MCF 10A (cell line): ENCODE measurements at regions not wholly inside any gene's neighbourhood (a gene's known extent, or its start where the extent isn't known, plus 50 kb on each side); places are given as distances from the start of the nearest gene placed in this dataset.

Experiments
- BruUV-seq: library from RNA; stranded (reverse); fragments of 400-500 nt; replicated peaks from 2 replicates; lab custom pipeline; 2021; lab: Mats Ljungman, UMichigan
- CTCF ChIA-PET: fragments of 300-600 bp; sonication (Branson Sonifier 250); formaldehyde crosslinking; extraction: SDS; loops from one replicate; lab custom pipeline; 2021; ENCODE audit warnings: antibody characterized with exemption, inconsistent platforms; lab: Yijun Ruan, JAX
- POLR2A ChIA-PET: fragments of 300-600, 350-650 bp; sonication (Branson Sonifier 250); formaldehyde crosslinking; extraction: SDS; loops from one replicate; lab custom pipeline; 2020; ENCODE audit warnings: antibody characterized with exemption, inconsistent platforms; lab: Yijun Ruan, JAX
- DNase-seq: peaks from one replicate; pipeline ENCODE4 v3.0.0-alpha.2; 2018; ENCODE audit not compliant: unreplicated experiment
- H3K27ac Mint-ChIP-seq: one replicate; pipeline ENCODE4 v1.8.0; 2022; ENCODE audit warnings: mild to moderate bottlenecking, low read depth, mixed read lengths; ENCODE audit not compliant: unreplicated experiment
- H3K27me3 Mint-ChIP-seq: one replicate; pipeline ENCODE4 v1.8.0; 2022; ENCODE audit warnings: mixed read lengths; ENCODE audit not compliant: insufficient read depth, unreplicated experiment
- H3K36me3 Mint-ChIP-seq: one replicate; pipeline ENCODE4 v1.8.0; 2022; ENCODE audit warnings: mild to moderate bottlenecking, moderate library complexity, mixed read lengths; ENCODE audit not compliant: insufficient read depth, unreplicated experiment
- H3K4me1 Mint-ChIP-seq: one replicate; pipeline ENCODE4 v1.8.0; 2022; ENCODE audit warnings: mixed read lengths; ENCODE audit not compliant: insufficient read depth, unreplicated experiment
- H3K4me3 Mint-ChIP-seq: one replicate; pipeline ENCODE4 v1.8.0; 2022; ENCODE audit warnings: mild to moderate bottlenecking, moderate library complexity, mixed read lengths; ENCODE audit not compliant: unreplicated experiment
- H3K9me3 Mint-ChIP-seq: one replicate; pipeline ENCODE4 v1.8.0; 2022; ENCODE audit warnings: mixed read lengths; ENCODE audit not compliant: unreplicated experiment
- CTCF ChIP-seq: fragments of 200-600 bp; IDR thresholded peaks from one replicate; pipeline ENCODE4 v1.8.0; 2022; ENCODE audit warnings: antibody characterized with exemption, mild to moderate bottlenecking; ENCODE audit not compliant: unreplicated experiment
- intact Hi-C: fragments of 100-400 bp; cut with micrococcal nuclease; formaldehyde crosslinking; loops from 2 replicates; pipeline ENCODE4 v1.14.1; 2022

- Mint-ChIP-seq H3K4me1 (peaks cover 15% of the 10 kb centered on the region), H3K9me3 (peaks cover 13% of the 10 kb centered on the region), H3K27me3 (no peaks in the 10 kb centered on the region), H3K27ac (peak overlapping the region; percentile 7), H3K4me3 (no peak overlapping the region), H3K36me3 (no peaks in the 10 kb centered on the region)
- CTCF ChIA-PET: interaction anchor here (0.6 to 0.7 kb wide), 2 partner anchors 42 to 47 kb away, joined by 3 to 4 read pairs; no protein-coding TSS in a partner anchor
- TF ChIP-seq CTCF: no peak
- no peak for DNase-seq
- intact Hi-C loops: no loop called here
- BruUV-seq: no TSS peak
- POLR2A ChIA-PET: interaction anchor here (0.6 kb wide), 1 partner anchor 126 kb away, joined by 3 read pairs; no protein-coding TSS in a partner anchor
These were observed 474.9 kb upstream of the MC4R start for GRCh38 chr18:60847517-60847916.

- POLR2A ChIA-PET: interaction anchor here (2.0 kb wide), 1 partner anchor 9 kb away, joined by 10 read pairs; no protein-coding TSS in a partner anchor
- H3K4me1 Mint-ChIP-seq: peaks cover 12% of the 10 kb centered on the region
- no peak for TF ChIP-seq CTCF
These were observed 471.7 kb upstream of the CDH20 start for GRCh38 chr18:60861575-60861974.

GRCh38 chr18:60862988-60863387 lies 470.2 kb upstream of the CDH20 start:
- H3K9me3 Mint-ChIP-seq: no peaks in the 10 kb centered on the region
- no peak overlapping the region for H3K4me3 Mint-ChIP-seq
- no peak for TF ChIP-seq CTCF
- no peak overlapping the region for H3K27ac Mint-ChIP-seq
- no TSS peak for BruUV-seq
- ChIA-PET POLR2A (interaction anchor here (0.5 to 0.9 kb wide), 2 partner anchors 115 to 1420 kb away, joined by 3 read pairs; no protein-coding TSS in a partner anchor), CTCF (interaction anchor here (0.6 kb wide), 1 partner anchor 320 kb away, joined by 3 read pairs; no protein-coding TSS in a partner anchor)
- no peaks in the 10 kb centered on the region for H3K36me3 Mint-ChIP-seq
- DNase-seq: no peak
- H3K27me3 Mint-ChIP-seq: no peaks in the 10 kb centered on the region
- intact Hi-C loops: no loop called here
- peaks cover 12% of the 10 kb centered on the region for H3K4me1 Mint-ChIP-seq

More at GRCh38 chr18:60861575-60861974, 471.7 kb upstream of the CDH20 start:
- CTCF ChIA-PET: interaction anchor here (0.7 kb wide), 1 partner anchor 51 kb away, joined by 3 read pairs; no protein-coding TSS in a partner anchor
- Mint-ChIP-seq H3K27me3 (no peaks in the 10 kb centered on the region), H3K4me3 (no peak overlapping the region), H3K36me3 (no peaks in the 10 kb centered on the region), H3K27ac (no peak overlapping the region), H3K9me3 (no peaks in the 10 kb centered on the region)
- peak; percentile 24 for DNase-seq
- BruUV-seq: no TSS peak
- intact Hi-C loops: no loop called here

GRCh38 chr18:60865801-60866200 lies 467.4 kb upstream of the CDH20 start:
- DNase-seq: peak; percentile 23
- Mint-ChIP-seq H3K4me3 (no peak overlapping the region), H3K9me3 (no peaks in the 10 kb centered on the region), H3K27me3 (no peaks in the 10 kb centered on the region), H3K27ac (no peak overlapping the region), H3K36me3 (no peaks in the 10 kb centered on the region), H3K4me1 (peaks cover 20% of the 10 kb centered on the region)
- no peak for TF ChIP-seq CTCF
- intact Hi-C loops: no loop called here
- no TSS peak for BruUV-seq
- ChIA-PET POLR2A (interaction anchor here (1.0 to 1.3 kb wide), 3 partner anchors 27 to 113 kb away, joined by 4 to 7 read pairs (median 4); no protein-coding TSS in a partner anchor), CTCF (no interaction called here)
